Loucy (cell line): ENCODE measurements at regions not wholly inside any gene's neighbourhood (a gene's known extent, or its start where the extent isn't known, plus 50 kb on each side); places are given as distances from the start of the nearest gene placed in this dataset.

Experiments
- EZH2phosphoT487 ChIP-seq: fragments of 200-600 bp; IDR thresholded peaks from 2 replicates; pipeline ENCODE4 v1.6.1; 2018; ENCODE audit warnings: antibody characterized with exemption, mild to moderate bottlenecking, moderate library complexity, borderline replicate concordance
- TF ChIP-seq, protein P1 (sequence below): fragments of 200-600 bp; sonication (generic); conservative IDR thresholded peaks from 2 replicates; pipeline ENCODE4 v1.5.1; 2014; ENCODE audit warnings: mild to moderate bottlenecking, antibody characterized with exemption, low read length

DNA sequence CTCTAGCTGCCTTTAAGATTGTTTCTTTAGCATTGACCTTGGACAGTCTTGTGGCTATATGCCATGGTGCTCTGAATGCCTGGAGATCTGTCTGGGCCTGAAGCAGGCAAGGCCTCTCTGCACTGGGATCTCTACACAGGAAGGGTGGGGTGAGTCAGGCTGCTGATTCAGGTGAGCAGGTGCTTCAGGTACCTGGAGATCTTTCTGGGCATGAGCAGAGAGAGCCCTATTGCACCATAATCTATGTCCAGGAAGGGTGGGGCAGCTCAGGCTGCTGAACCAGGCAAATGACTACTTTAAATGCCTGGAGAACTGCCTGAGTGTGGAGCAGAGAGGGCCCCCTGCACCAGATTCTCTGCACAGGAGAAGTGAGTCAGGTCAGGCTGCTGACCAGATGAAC is 94.5 kb downstream of the TPBG start:
- TF ChIP-seq, protein P1, sequence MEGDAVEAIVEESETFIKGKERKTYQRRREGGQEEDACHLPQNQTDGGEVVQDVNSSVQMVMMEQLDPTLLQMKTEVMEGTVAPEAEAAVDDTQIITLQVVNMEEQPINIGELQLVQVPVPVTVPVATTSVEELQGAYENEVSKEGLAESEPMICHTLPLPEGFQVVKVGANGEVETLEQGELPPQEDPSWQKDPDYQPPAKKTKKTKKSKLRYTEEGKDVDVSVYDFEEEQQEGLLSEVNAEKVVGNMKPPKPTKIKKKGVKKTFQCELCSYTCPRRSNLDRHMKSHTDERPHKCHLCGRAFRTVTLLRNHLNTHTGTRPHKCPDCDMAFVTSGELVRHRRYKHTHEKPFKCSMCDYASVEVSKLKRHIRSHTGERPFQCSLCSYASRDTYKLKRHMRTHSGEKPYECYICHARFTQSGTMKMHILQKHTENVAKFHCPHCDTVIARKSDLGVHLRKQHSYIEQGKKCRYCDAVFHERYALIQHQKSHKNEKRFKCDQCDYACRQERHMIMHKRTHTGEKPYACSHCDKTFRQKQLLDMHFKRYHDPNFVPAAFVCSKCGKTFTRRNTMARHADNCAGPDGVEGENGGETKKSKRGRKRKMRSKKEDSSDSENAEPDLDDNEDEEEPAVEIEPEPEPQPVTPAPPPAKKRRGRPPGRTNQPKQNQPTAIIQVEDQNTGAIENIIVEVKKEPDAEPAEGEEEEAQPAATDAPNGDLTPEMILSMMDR, result no peak
- TF ChIP-seq EZH2phosphoT487, result no peak
